HG02840 (cell line): ENCODE measurements at regions not wholly inside any gene's neighbourhood (a gene's known extent, or its start where the extent isn't known, plus 50 kb on each side); places are given as distances from the start of the nearest gene placed in this dataset.

Experiments used
- ATAC-seq: cut with Tn5 transposase; IDR thresholded peaks from one replicate; pipeline ENCODE4 v1.9.1; 2021; ENCODE audit warnings: mild to moderate bottlenecking, moderate library complexity, moderate number of reproducible peaks; ENCODE audit not compliant: unreplicated experiment, low FRiP score

DNA sequence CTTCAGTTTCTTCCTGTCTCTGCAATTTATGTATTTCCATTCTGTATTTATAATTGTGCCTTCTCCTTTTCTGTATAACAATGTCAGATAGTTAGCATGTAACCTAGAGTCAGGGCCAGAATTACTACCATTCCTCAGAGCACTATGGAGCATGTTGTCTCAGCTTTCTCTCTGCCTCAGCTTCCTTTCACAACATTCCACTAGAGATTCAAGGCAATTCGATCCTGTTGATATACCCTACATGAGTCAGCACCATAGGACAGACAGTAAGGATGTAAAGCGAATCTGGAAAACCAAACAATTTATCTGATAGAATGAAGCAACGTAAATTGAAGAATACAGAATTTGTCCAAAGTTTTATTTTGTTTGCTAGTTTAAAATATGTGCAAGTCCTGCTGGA is 728.3 kb upstream of the SEMA6A start:
- no peak for ATAC-seq

DNA sequence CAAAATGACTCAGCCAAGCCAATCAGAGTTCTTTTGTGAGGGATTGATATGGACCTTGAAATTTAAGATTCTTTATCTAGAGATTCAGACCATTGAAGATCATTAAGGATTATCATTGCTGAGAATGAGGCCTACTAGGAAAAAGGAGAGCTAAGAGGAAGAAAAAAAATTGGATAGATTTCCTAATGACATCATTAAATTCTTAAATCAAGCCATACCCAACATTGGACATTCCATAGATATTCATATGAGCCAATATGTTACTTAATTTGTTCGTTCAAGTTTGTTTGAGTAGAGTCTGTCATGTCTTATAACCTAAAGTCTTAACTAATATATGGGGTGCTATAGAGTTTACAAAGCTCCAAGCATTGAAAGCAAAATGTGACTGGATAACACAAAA is 727.9 kb upstream of the SEMA6A start:
- no peak for ATAC-seq

DNA sequence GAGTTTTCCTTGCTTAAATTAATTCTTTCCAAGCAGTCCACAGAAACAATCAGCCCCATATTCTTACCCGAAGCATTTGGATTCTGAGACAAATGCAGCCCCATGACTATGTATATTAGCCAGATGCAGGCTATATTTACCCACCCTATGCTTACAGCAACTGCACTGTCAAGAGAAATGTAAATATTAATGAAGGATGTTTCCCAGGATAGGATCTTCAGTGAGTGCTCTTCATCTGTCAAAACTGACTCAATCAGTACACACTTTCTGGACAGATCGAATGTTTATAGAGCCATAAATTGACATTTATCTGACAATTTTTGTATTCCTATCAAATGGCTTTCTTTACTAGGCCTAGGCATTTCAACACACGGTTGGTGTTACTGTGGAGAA is 725.3 kb upstream of the SEMA6A start:
- ATAC-seq, result no peak

DNA sequence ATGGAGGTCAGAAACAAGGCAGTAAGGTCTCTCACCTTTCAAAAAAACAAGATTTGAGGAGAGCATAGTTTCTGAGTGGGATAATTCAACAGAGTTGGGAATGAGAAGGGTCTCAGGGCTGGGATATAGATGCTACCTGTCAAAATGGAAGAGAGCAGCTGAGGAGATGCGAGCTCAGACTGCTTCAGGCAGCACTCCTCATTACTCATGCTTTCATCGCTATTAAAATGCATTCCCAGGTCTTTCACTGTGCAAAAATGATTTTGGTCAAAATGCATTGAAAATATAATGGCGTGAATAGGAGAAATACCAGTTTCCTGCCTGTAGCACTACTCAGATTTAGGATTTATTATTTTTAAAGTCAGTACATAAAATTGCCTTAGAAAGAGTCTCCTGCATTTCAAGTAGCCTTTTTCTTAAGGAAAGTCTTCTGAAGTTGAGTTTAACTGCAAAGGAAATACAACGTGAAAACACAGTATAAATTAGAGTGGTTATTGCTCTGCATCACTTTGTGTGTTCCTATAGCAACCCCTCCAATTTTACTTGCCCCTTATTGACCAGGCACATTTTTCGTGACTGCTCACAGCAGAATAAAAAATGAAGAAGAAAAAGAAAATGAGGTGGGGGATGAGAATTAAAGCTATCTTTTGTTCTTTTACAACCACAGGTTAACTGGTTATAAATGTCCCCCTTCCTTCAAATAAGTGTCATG is 724.8 kb upstream of the SEMA6A start:
- ATAC-seq, result no peak

DNA sequence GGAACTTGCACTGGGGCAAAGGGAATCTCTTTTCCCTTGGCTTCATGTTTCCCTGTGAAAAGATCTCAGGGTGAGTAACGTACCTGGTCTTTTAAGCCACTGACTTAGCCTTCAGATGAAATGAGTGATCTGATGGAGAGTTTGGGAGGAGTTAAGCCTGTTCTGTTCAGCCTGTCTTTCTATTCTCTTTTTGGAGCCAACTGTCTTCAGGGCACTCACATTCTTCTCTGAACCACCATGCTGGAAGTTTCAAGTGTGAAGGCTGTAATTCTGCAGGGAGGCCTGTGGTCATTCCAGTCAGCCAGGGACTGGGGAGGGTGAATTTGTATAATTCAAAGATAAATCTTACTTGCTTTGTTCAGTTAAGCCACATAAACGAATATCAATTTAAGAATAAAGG is 722.2 kb upstream of the SEMA6A start:
- ATAC-seq, result no peak

DNA sequence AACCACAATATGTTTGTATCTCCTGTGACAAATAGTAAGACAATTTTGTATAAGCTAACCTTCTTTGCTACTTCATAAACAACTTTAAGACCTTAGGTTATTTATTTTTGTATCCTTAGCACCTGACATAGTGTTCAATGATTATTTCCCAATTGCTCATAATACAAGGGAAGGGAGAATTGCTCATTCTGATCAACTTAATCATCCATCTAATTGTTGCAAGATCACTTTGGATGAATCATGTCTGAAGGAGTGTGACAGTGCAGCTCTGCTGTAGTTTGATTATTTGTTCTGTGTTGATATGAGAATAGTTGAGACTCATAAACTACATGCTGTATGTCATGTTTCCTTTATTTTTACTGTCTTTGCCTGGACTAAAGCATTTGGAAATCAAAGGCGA is 721.3 kb upstream of the SEMA6A start:
- no peak for ATAC-seq

DNA sequence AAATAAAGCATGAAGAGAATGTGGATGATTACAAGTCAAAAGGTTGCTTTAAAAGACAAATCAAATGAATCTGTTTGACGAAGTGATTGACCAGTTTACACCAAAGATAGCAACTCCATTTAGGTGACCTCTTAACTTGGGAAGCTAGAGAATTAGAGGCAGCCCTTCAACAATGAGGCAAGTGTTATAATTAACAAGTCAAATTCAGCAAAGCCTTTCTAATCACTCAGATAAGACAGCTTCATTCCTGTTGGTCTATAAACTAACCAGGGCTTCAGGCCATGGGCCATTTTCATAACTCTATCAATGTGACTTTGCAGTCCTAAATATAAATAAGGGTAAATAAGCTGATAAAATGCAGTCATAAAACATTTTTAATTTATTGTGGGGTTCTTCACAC is 712.2 kb upstream of the SEMA6A start:
- ATAC-seq, result no peak

DNA sequence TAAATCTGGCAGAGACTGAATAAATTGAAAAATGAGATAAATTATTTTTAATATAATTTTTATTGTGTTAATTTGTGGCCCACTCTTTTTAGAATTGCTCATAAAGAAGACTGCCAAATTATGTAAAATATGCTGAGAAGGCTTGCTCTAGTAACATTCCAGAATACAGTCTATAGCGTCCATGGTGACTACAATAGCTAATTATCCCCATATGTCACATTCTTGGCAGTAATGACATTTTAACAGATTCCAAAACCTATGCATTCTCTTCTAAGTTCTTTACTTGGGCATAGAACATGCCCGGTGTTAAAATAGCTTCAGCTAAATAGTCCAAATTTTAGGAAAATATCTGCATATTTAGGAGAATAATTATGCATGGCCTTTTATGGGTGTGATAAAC is 697.0 kb upstream of the SEMA6A start:
- ATAC-seq, result no peak

DNA sequence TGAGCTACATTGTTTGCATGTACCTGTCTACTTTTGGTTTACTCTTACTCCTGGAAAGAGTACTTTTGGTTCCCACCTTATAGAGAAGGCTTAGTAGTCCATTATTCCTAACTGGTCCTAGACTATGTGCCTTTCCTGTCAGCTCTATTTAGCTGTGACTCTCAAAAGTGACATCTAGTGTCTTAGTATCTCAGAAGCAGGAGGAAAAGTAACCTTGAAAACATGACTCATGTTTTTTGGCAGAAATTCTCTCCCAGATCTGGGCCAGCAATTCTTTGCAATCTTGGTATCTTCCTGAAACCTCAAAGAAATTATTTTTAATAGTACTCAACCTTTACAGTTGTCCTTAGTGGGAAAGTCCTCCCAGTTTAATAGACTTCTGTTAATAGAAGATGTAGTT is 691.7 kb upstream of the SEMA6A start:
- no peak for ATAC-seq

DNA sequence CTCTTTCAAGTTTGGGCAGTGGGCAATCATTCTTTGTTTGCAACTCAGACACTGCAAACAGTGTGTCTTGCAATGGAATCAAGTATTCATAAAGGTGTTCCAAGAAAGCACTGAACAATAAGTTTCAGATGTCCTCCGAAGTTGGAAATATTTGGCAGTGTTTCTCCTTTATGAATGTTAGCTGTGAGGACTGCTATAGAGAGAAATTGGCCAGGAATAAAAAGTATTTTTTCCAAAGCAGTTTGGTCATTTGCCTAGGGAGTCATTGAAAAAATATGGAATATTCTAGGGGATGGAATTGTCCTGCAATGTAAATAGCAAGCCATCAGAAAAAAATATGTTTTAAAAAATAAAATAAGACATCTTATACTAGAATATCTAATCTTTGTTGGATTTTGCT is 688.6 kb upstream of the SEMA6A start:
- ATAC-seq, result no peak

DNA sequence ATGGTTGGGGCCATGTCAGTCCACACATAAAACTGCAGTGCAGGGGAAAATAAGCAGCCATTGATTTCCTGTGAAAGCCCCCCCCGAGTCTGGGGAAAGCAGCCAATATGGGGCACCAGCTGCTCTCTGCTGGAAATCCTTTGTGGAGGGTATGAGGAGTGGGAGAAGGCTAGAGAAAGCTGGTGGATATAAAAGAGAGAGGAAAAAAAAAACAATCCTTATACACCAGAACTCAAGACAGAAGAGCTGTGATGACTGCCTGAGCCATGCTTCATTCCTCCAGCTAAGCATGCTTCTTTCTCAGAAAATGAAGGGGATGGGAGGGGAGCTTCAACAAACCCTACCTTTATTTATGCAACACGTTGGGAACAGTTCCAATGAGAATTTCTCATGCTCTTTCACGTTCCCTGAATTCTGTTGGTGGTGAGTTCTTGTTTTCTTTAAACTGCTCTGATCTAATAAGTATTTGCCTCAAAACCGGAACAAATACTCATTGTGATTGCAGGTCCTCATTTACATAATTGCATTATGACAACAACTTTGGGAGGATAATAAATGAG is 688.0 kb upstream of the SEMA6A start:
- no peak for ATAC-seq

DNA sequence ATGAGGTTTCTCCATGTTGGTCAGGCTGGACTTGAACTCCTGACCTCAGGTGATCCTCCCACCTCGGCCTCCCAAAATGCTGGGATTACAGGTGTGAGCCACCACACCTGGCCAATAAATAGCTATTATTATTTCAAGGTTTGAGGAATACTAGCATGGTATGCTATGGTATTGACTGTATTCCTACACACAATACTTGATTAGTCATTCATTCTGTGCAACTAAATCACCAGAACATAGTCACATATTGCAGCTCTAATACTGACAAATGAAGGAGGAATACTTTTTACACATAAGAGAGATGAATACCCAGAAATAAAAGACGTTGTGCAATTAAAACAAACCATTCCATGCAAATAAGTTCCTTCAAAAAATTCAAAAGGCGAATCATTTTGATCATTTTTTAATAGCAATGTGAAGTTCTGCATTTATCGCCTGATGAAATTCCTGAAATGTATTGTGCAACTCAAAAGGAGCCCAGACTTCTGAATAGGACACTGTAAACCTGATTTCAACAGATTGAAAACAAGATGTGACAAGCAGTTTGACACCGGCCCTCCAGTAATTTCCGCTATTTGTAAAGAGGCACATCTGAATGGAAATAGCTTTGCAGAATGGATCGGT is 687.4 kb upstream of the SEMA6A start:
- no peak for ATAC-seq

DNA sequence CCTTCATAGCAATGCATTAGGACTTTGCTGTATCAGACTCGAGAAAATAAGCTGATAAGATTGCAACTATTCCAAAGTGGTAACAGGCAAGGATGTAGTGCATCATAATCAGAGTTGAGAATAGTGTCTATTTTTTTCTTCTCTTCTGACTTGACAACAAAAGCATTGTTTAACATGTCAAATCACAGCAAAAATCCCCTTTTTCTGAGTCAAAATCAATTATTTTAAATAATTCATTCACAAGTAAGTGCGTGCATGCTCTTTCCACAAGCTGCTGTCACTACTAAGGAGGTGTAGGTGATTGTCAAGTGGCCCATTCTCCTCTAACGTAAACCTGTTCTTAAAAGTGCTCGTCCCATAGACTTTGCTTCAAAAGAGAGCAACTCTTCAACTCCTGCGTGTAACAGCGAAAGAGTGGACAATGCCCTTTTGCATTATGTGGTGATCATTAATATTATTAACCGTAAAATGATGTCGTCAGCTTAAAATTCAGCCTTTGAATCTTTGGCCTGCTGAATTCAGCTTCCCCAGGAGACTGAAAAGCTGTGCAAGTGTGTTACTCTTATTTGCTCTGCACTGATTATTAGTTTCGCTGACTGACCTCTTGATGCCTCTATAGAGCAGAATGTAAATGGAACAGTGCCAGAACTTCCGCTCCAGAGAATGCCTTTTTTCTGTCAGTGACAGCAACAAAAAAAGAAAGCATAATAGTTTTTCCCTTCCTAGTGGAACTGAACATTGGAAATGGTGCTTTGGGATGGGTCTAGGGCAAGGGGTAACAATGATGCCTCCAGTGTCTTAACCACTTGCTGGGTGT is 680.8 kb upstream of the SEMA6A start:
- no peak for ATAC-seq

DNA sequence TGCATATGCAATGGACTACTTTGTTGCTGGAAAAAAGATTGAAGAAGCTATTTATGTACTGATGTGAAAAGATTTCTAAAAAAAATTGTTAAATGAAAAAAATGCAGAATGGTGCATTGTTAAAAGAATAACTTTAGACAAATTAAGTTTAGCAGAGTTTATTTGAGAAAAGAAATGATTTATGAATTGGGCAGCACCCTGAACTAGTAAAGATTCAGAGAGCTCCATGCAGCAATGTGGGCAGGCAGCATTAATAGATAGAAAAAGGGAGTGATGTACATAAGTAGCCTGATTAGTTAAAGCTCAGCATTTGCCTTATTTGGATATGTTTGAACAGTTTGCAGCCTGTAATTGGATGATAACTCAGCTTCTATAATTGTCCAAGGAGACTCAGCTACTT is 677.9 kb upstream of the SEMA6A start:
- no peak for ATAC-seq

DNA sequence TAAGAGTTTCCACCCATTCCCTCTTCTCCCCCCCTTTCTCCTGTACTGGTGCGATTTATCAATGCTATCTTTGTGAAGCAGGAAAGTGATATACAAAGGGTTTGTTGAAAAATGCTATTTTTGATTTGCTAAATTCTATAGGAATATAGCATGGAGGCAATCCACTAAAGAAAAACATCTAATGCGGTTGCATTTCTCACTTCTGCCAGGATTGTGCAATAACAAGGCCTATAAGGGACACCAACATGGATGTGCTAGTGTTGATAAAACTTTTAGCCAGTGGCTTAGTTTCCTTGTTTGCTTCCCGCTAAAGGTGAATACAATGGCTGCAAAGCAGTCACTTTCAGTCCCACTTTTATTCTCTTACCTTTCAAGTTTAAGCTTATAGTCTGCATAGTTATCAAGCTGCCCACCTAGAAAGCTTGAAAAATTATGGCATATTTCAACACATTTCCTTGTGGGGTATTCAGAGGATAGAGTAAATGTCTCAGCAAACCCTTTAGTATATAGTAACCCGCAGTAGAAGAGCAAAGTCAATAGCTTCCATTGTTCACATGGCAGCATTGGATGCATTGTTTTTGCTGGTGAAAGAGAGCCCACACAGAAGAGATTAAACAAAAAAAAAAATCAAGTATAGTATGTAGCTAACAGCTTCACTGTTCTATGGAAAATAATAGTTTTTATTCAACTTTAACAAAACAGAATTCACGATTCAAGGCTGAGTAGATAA is 674.6 kb upstream of the SEMA6A start:
- no peak for ATAC-seq

DNA sequence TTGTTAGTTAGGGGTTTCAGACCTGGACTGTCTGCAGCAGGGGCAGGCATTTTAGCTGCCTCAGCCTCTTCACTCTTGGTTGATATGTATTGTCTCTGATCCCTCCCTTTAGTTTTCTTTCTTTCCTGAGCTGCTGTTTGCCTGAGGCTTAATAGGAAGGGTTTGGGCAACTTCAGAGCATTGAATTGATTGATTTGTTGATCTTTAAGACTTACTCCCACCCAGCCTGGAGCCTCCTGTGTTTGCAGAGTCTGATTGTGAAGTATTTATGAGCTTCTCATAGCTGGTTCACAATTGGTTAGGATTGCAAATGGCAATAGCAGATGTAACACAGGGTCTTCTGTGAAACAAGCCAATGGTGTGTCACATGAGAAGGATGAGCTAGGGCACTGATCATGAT is 671.8 kb upstream of the SEMA6A start:
- no peak for ATAC-seq

DNA sequence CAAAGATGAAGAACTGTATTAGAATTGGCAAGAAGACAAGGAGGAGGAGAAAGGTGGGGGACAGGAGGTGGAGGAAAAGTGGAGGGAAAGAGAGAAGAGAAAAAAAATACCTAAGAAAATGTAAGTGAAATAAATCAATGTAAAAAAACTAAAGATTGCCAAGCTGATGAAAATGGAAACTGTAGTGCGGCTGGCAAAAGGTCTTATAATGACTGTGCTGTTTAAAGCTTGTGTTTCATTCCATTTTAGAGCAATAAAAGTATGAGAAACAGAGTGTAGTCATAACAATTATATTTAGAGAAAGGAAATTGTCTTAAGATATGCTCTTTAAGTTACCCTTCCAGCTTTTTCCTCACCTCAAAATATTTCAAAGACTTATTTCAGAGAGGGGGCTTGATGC is 670.5 kb upstream of the SEMA6A start:
- ATAC-seq, result no peak

DNA sequence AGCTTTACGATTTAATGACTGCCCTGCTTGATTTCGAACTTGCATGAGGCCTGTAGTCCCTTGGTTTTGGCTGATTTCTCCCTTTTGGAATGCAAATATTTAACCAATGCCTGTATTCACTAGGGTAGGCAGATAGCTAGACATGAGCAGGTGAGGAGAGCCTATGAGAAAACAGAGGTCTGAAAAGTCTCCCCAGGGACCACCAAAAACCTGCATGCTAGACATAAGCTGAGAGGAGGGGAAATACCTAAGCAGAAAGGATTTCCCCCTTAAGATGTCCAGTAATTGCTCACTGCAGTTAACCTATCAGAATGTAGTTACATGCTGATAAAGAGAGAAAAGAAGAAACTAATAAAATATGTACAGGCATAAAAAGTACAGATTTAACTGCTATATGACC is 667.4 kb upstream of the SEMA6A start:
- peak; percentile 59 for ATAC-seq

DNA sequence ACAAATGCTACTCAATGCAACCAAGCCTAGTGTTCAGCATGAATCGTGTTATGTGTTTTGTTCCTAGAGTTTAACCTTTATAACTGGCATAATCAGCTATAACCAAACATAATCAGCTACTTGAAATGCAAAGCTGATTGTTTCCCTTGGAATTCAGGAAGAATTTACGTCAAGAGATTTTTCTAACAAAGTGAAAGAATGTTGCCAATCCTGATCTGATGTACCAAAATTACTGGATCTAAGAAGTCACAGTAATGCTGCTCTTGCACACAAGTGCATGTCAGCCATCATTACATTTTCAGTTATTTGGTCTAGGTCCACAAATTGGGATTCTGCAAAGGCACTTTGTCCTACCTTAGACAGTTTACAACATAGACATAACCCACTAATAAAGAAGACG is 662.3 kb upstream of the SEMA6A start:
- no peak for ATAC-seq

DNA sequence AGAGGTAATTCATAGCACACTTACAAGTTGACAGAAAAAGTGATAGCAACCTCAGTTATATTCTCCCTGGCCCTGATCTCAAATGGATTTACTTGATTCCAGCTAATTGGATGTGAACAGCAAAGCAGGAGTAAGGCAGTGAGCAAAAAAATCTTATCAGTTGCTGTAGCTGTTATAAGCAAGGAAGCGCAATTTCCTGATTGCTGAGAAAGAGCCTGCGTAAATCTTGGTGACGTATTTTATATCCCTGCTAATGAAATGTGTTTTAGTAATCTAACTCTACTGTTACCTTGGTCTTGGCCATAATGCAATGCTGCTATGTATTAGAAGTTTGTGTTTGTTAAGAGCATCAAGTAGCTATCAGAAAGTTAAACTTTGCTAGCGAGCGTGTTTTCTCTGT is 661.2 kb upstream of the SEMA6A start:
- ATAC-seq, result no peak

DNA sequence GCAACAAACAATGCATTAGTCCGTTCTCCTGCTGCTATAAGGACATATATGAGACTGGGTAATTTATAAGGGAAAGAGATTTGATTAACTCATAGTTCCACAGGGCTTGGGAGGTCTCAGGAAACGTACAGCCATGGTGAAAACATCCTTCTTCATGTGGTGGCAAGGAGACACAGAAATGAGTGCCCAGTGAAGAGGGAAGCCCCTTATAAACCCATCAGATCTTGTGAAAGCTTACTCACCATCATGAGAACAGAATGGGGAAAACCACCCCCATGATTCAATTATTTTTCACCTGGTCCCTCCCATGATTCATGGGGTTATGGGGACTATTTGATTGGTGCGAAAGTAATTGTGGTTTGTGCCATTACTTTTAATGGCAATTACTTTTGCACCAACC is 655.8 kb upstream of the SEMA6A start:
- no peak for ATAC-seq
